HEK293 (cell line): ENCODE measurements at regions not wholly inside any gene's neighbourhood (a gene's known extent, or its start where the extent isn't known, plus 50 kb on each side); places are given as distances from the start of the nearest gene placed in this dataset.

Experiments
- CTCF ChIA-PET: fragments of 350-600 bp; formaldehyde crosslinking; extraction: SDS; loops from one replicate; lab custom pipeline; 2021; ENCODE audit warnings: antibody characterized with exemption; lab: Yijun Ruan, JAX
- POLR2A ChIA-PET: fragments of 300-600 bp; formaldehyde crosslinking; extraction: SDS; loops from one replicate; lab custom pipeline; 2020; ENCODE audit warnings: antibody characterized with exemption, inconsistent platforms; lab: Yijun Ruan, JAX
- H3K27ac ChIP-seq: fragments of 200-500 bp; sonication (Bioruptor generic); 2 replicates; pipeline ENCODE4 v1.5.1; 2014; ENCODE audit warnings: low read depth, low read length, control low read depth, inconsistent platforms; ENCODE audit errors: extremely low read depth
- H3K36me3 ChIP-seq, 2 experiments: fragments of 200-500 bp in 1 of 2; sonication (Bioruptor generic) in 1 of 2; 1 replicate in 1 of 2; 2 replicates in 1 of 2; pipeline ENCODE4 v1.5.1; 2014 to 2017; ENCODE audit warnings: inconsistent platforms in 2 of 2, low read length in 2 of 2; ENCODE audit not compliant: control insufficient read depth in 2 of 2, insufficient read depth in 1 of 2
- H3K4me1 ChIP-seq: fragments of 200-500 bp; sonication (Bioruptor generic); 2 replicates; pipeline ENCODE4 v1.5.1; 2014; ENCODE audit warnings: mild to moderate bottlenecking, low read length, inconsistent platforms; ENCODE audit not compliant: control insufficient read depth, insufficient read depth
- H3K4me3 ChIP-seq: 2 replicates; pipeline ENCODE4 v1.5.1; 2011; ENCODE audit warnings: low read depth, mild to moderate bottlenecking, control low read depth, low read length, moderate library complexity
- H3K9me3 ChIP-seq: fragments of 200-500 bp; sonication (Bioruptor generic); 2 replicates; pipeline ENCODE4 v1.5.1; 2014; ENCODE audit warnings: low read depth, low read length, inconsistent platforms; ENCODE audit not compliant: control insufficient read depth, insufficient read depth
- KLF10 ChIP-seq: fragments of 450-650 bp; IDR thresholded peaks from 2 replicates; pipeline ENCODE4 v1.5.1; 2018; ENCODE audit warnings: missing biosample characterization, mild to moderate bottlenecking, missing genetic modification characterization
- KLF16 ChIP-seq: fragments of 450-650 bp; formaldehyde crosslinking; IDR thresholded peaks from 2 replicates; pipeline ENCODE4 v1.5.1; 2017; ENCODE audit warnings: missing biosample characterization, missing genetic modification characterization
- KLF9 ChIP-seq: fragments of 450-650 bp; formaldehyde crosslinking; IDR thresholded peaks from 2 replicates; pipeline ENCODE4 v1.5.1; 2016; ENCODE audit warnings: missing biosample characterization, missing genetic modification characterization, low read depth
- MYNN ChIP-seq: fragments of 450-650 bp; formaldehyde crosslinking; IDR thresholded peaks from 2 replicates; pipeline ENCODE4 v1.5.1; 2016; ENCODE audit warnings: missing biosample characterization, missing genetic modification characterization, borderline replicate concordance
- RBAK ChIP-seq: fragments of 450-650 bp; formaldehyde crosslinking; IDR thresholded peaks from 2 replicates; pipeline ENCODE4 v1.5.1; 2016; ENCODE audit warnings: missing biosample characterization, missing genetic modification characterization
- ZFP69B ChIP-seq: fragments of 450-650 bp; formaldehyde crosslinking; IDR thresholded peaks from 2 replicates; pipeline ENCODE4 v1.5.1; 2016; ENCODE audit warnings: missing biosample characterization, missing genetic modification characterization
- ZNF146 ChIP-seq: fragments of 450-650 bp; formaldehyde crosslinking; IDR thresholded peaks from 2 replicates; pipeline ENCODE4 v1.5.1; 2016; ENCODE audit warnings: missing biosample characterization, missing genetic modification characterization
- ZNF202 ChIP-seq: fragments of 450-650 bp; formaldehyde crosslinking; IDR thresholded peaks from 2 replicates; pipeline ENCODE4 v1.5.1; 2016; ENCODE audit warnings: missing biosample characterization, missing genetic modification characterization, borderline replicate concordance
- ZNF23 ChIP-seq: fragments of 450-650 bp; formaldehyde crosslinking; IDR thresholded peaks from 2 replicates; pipeline ENCODE4 v1.5.1; 2016; ENCODE audit warnings: missing biosample characterization, missing genetic modification characterization, borderline replicate concordance
- ZNF501 ChIP-seq: fragments of 450-650 bp; formaldehyde crosslinking; IDR thresholded peaks from 2 replicates; pipeline ENCODE4 v1.5.1; 2016; ENCODE audit warnings: missing biosample characterization, missing genetic modification characterization
- ZNF521 ChIP-seq: fragments of 450-650 bp; formaldehyde crosslinking; IDR thresholded peaks from 2 replicates; pipeline ENCODE4 v1.5.1; 2017; ENCODE audit warnings: missing biosample characterization, mild to moderate bottlenecking, missing genetic modification characterization
- ZNF530 ChIP-seq: fragments of 450-650 bp; formaldehyde crosslinking; IDR thresholded peaks from 2 replicates; pipeline ENCODE4 v1.5.1; 2016; ENCODE audit warnings: low read depth, missing biosample characterization, missing genetic modification characterization
- ZNF544 ChIP-seq: fragments of 450-650 bp; formaldehyde crosslinking; IDR thresholded peaks from 2 replicates; pipeline ENCODE4 v1.5.0; 2017; ENCODE audit warnings: missing biosample characterization, missing genetic modification characterization
- ZNF560 ChIP-seq: fragments of 450-650 bp; formaldehyde crosslinking; IDR thresholded peaks from 2 replicates; pipeline ENCODE4 v1.5.1; 2017; ENCODE audit warnings: missing biosample characterization, missing genetic modification characterization, borderline replicate concordance
- ZNF600 ChIP-seq: fragments of 450-650 bp; formaldehyde crosslinking; IDR thresholded peaks from 2 replicates; pipeline ENCODE4 v1.5.1; 2016; ENCODE audit warnings: missing biosample characterization, missing genetic modification characterization
- ZNF658 ChIP-seq: fragments of 450-650 bp; formaldehyde crosslinking; IDR thresholded peaks from 2 replicates; pipeline ENCODE4; 2016; ENCODE audit warnings: missing biosample characterization, missing genetic modification characterization
- ZNF677 ChIP-seq: fragments of 450-650 bp; IDR thresholded peaks from 2 replicates; pipeline ENCODE4 v1.5.0; 2018; ENCODE audit warnings: missing biosample characterization, mild to moderate bottlenecking, missing genetic modification characterization, moderate library complexity
- ZNF747 ChIP-seq: fragments of 450-650 bp; formaldehyde crosslinking; IDR thresholded peaks from 2 replicates; pipeline ENCODE4 v1.5.1; 2016; ENCODE audit warnings: missing biosample characterization, missing genetic modification characterization
- ZNF777 ChIP-seq: fragments of 450-650 bp; formaldehyde crosslinking; IDR thresholded peaks from 2 replicates; pipeline ENCODE4 v1.5.1; 2017; ENCODE audit warnings: missing biosample characterization, missing genetic modification characterization, borderline replicate concordance
- ZNF830 ChIP-seq: fragments of 450-650 bp; IDR thresholded peaks from 2 replicates; pipeline ENCODE4 v1.5.0; 2018; ENCODE audit warnings: missing biosample characterization, missing genetic modification characterization, low read depth, mild to moderate bottlenecking, moderate library complexity
- TF ChIP-seq, protein P1 (sequence below): fragments of 450-650 bp; formaldehyde crosslinking; IDR thresholded peaks from 2 replicates; pipeline ENCODE4 v1.5.1; 2016; ENCODE audit warnings: missing biosample characterization, missing genetic modification characterization, low read depth
- TF ChIP-seq, protein P2 (sequence below): fragments of 450-650 bp; formaldehyde crosslinking; IDR thresholded peaks from 2 replicates; pipeline ENCODE4 v1.5.1; 2016; ENCODE audit warnings: missing biosample characterization, missing genetic modification characterization
- TF ChIP-seq, protein P3 (sequence below): fragments of 450-650 bp; formaldehyde crosslinking; IDR thresholded peaks from 2 replicates; pipeline ENCODE4 v1.5.1; 2016; ENCODE audit warnings: missing biosample characterization, missing genetic modification characterization
- TF ChIP-seq, protein P4 (sequence below): fragments of 450-650 bp; formaldehyde crosslinking; IDR thresholded peaks from 2 replicates; pipeline ENCODE4 v1.5.1; 2016; ENCODE audit warnings: missing biosample characterization, missing genetic modification characterization

DNA sequence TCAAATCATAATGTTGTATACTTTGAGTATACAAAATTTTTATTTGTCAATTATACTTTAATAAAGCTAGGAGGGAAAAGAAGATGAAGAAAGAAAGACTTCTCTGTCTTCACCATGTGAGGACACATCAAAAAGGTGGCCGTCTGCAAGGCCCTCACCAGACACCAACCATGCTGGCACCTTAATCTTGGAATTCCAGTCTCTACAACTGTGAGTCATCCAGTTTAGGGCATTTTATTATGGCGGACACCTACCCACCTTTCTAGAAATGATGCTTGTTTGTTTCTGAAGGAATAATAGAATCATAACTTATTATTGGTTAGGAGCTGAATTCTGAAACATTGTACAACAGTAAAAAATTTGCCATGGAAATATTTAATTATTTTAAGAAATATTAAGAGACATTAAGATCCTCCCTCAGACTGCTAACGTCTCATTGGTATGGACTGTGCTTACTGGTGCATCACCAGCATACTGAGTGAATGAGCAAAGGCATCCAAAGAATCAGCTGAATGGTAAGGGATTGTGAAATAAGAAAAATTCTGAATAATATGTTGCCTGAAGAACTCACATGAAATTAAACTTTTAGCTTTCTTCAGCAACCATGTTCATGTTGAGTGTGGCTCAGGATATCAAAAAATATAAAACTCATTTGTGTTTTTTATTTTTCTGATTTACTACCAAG lies 536.6 kb downstream of the HTR7 start:
- Histone ChIP-seq H3K27ac (no peak overlapping the region), H3K4me1 (peaks cover 3% of the 10 kb centered on the region; the same call in 1 of the 2 replicates), H3K36me3 (no peaks in the 10 kb centered on the region), H3K4me3 (no peak overlapping the region), H3K9me3 (no peaks in the 10 kb centered on the region)
- ChIA-PET CTCF (interaction anchor here (0.6 kb wide), 1 partner anchor 492 kb away, joined by 3 read pairs; no protein-coding TSS in a partner anchor), POLR2A (no interaction called here)
- no peak for TF ChIP-seq ZNF501
- TF ChIP-seq ZNF202 (tag by site-specific recombination), result no peak
- TF ChIP-seq KLF9 (tag by site-specific recombination), result no peak
- TF ChIP-seq, protein P1, sequence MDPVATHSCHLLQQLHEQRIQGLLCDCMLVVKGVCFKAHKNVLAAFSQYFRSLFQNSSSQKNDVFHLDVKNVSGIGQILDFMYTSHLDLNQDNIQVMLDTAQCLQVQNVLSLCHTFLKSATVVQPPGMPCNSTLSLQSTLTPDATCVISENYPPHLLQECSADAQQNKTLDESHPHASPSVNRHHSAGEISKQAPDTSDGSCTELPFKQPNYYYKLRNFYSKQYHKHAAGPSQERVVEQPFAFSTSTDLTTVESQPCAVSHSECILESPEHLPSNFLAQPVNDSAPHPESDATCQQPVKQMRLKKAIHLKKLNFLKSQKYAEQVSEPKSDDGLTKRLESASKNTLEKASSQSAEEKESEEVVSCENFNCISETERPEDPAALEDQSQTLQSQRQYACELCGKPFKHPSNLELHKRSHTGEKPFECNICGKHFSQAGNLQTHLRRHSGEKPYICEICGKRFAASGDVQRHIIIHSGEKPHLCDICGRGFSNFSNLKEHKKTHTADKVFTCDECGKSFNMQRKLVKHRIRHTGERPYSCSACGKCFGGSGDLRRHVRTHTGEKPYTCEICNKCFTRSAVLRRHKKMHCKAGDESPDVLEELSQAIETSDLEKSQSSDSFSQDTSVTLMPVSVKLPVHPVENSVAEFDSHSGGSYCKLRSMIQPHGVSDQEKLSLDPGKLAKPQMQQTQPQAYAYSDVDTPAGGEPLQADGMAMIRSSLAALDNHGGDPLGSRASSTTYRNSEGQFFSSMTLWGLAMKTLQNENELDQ (tag by site-specific recombination), result no peak
- no peak for TF ChIP-seq ZFP69B (tag by site-specific recombination)
- no peak for TF ChIP-seq MYNN (tag by site-specific recombination)
- TF ChIP-seq ZNF23 (tag by site-specific recombination), result no peak
- no peak for TF ChIP-seq ZNF747 (tag by site-specific recombination)
- TF ChIP-seq, protein P2, sequence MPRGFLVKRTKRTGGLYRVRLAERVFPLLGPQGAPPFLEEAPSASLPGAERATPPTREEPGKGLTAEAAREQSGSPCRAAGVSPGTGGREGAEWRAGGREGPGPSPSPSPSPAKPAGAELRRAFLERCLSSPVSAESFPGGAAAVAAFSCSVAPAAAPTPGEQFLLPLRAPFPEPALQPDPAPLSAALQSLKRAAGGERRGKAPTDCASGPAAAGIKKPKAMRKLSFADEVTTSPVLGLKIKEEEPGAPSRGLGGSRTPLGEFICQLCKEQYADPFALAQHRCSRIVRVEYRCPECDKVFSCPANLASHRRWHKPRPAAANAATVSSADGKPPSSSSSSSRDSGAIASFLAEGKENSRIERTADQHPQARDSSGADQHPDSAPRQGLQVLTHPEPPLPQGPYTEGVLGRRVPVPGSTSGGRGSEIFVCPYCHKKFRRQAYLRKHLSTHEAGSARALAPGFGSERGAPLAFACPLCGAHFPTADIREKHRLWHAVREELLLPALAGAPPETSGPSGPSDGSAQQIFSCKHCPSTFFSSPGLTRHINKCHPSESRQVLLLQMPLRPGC (tag by site-specific recombination), result no peak
- no peak for TF ChIP-seq KLF10
- TF ChIP-seq ZNF830, result no peak
- TF ChIP-seq, protein P3, sequence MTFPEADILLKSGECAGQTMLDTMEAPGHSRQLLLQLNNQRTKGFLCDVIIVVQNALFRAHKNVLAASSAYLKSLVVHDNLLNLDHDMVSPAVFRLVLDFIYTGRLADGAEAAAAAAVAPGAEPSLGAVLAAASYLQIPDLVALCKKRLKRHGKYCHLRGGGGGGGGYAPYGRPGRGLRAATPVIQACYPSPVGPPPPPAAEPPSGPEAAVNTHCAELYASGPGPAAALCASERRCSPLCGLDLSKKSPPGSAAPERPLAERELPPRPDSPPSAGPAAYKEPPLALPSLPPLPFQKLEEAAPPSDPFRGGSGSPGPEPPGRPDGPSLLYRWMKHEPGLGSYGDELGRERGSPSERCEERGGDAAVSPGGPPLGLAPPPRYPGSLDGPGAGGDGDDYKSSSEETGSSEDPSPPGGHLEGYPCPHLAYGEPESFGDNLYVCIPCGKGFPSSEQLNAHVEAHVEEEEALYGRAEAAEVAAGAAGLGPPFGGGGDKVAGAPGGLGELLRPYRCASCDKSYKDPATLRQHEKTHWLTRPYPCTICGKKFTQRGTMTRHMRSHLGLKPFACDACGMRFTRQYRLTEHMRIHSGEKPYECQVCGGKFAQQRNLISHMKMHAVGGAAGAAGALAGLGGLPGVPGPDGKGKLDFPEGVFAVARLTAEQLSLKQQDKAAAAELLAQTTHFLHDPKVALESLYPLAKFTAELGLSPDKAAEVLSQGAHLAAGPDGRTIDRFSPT (tag by site-specific recombination), result no peak
- no peak for TF ChIP-seq ZNF658 (tag by site-specific recombination)
- TF ChIP-seq ZNF146 (tag by site-specific recombination), result no peak
- TF ChIP-seq ZNF777, result no peak
- no peak for TF ChIP-seq ZNF560 (tag by site-specific recombination)
- TF ChIP-seq ZNF544, result no peak

DNA sequence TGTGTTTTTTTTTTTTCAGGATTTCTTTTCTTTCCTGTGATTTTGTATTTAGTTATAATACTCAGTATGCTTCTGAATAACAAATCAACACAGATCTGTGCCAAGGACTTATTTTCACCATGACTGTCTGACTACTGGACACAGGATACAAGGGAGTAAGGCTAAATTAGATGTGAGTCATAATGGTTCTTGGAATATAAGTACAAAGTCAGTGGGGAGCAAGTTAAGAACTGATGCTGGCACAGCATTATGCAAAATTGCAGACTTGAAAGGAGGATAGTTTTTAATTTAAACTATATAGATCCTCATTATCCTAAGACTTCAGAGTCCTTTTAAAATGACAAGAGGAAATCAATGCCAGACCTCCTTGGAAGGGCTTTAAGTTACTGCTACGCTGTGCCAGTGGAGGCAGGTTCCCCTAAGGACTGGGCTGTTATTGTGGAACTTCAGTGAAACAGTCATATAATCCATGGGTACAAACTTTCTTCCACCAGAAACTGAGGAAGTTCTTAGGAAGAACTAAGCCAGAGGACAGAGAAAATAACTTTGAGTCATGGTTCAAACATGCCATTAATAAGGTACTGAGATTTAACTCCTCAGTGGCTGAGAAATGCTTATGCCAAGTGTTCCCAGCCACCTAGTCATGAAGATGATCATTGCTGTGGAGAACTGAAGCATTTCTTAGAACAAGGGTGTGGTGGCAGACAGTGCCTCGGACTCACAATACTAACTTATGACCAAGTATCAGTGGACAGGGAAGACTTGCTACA lies 531.2 kb downstream of the HTR7 start:
- POLR2A ChIA-PET, result no interaction called here
- TF ChIP-seq ZNF521 (no peak), RBAK (tag by site-specific recombination) (no peak), ZNF530 (tag by site-specific recombination) (no peak), ZNF677 (no peak), ZNF600 (no peak), KLF16 (tag by site-specific recombination) (no peak)
- TF ChIP-seq, protein P4, sequence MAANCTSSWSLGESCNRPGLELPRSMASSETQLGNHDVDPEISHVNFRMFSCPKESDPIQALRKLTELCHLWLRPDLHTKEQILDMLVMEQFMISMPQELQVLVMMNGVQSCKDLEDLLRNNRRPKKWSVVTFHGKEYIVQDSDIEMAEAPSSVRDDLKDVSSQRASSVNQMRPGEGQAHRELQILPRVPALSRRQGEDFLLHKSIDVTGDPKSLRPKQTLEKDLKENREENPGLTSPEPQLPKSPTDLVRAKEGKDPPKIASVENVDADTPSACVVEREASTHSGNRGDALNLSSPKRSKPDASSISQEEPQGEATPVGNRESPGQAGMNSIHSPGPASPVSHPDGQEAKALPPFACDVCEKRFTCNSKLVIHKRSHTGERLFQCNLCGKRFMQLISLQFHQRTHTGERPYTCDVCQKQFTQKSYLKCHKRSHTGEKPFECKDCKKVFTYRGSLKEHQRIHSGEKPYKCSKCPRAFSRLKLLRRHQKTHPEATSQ, result no peak

More for the DNA sequence above, 531.2 kb downstream of the HTR7 start:
- H3K9me3 ChIP-seq, result no peaks in the 10 kb centered on the region
- CTCF ChIA-PET, result no interaction called here
- H3K27ac ChIP-seq, result no peak overlapping the region
- no peak overlapping the region for H3K4me3 ChIP-seq
- no peaks in the 10 kb centered on the region for H3K36me3 ChIP-seq
- H3K4me1 ChIP-seq, result no peaks in the 10 kb centered on the region
